ENCODE measurements at regions not wholly inside any gene's neighbourhood (a gene's known extent, or its start where the extent isn't known, plus 50 kb on each side); places are given as distances from the start of the nearest gene placed in this dataset.

DNA sequence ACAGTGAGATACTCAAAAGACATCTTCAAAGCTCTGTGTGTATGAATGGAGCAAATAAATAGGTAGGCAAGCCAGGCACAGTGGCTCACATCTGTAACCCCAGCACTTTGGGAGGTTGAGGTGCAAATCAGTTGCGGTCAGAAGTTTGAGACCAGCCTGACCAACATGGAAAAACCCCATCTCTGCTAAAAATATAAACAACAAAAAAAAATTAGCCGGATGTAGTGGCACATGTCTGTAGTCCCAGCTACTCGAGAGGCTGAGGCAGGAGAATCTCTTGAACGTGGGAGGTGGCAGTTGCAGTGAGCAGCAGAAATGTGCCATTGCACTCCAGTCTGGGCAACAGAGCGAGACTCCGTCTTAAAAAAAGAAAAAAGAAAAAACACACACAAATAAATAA lies 945.1 kb upstream of the PIK3C3 start:
- DNase-seq = no peak

DNA sequence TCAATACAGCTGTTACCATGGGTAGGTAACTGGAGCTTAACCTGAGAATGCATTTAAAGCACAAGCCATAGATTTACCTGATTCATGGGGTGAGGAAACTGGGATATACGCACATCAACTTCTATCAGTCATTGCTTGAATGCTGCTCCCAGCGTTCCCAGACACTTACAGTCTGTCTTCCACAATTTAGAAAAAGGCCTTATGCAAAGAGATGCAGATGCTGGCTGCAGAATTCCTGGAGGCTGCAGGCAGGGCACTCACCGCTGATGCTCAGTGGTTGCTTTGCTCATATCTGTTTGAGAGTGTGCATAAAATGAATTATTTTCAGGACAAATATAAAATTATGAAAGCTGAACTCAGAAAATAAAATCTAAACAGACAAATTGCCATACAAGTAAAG lies 950.7 kb upstream of the PIK3C3 start:
- DNase-seq = no peak

GRCh38 chr18:40995529-40995928 lies 959.5 kb upstream of the PIK3C3 start:
- no peak for DNase-seq

DNA sequence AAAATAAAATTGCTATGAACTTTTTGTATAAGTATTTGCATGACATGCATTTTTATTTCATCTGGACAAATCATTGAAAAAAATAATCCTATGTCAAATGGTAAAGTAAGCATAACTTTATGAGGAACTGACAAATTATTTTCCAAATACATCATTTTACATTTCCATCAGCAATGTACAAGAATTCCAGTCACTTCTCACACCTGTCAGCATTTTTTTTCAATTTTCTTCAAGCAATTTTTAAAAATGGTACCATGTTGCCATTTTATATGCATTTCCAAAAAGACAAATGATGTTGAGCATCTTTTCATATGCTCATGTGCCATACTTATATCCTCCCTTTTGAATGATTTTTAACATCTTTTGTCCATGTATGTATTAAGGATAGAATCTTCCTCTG lies 961.7 kb upstream of the PIK3C3 start:
- DNase-seq = no peak

DNA sequence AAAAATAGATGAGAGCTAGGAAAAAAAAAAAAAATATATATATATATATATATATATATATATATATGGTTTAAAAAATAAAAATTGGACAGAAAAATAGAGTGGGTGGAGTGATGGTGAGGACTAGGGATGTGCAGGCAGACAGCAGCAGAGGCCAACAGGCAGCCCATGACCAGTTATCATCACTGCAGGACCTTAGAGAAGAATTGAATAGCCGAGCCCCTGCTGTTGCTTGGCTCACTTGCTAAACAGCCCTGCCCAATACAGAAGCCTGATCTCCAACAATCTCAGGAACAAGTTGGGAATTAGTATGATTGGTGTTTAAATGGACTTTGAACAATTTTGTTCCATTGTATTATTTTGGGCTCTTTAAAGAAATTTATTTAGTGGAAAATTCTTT lies 967.5 kb upstream of the PIK3C3 start:
- DNase-seq = no peak

DNA sequence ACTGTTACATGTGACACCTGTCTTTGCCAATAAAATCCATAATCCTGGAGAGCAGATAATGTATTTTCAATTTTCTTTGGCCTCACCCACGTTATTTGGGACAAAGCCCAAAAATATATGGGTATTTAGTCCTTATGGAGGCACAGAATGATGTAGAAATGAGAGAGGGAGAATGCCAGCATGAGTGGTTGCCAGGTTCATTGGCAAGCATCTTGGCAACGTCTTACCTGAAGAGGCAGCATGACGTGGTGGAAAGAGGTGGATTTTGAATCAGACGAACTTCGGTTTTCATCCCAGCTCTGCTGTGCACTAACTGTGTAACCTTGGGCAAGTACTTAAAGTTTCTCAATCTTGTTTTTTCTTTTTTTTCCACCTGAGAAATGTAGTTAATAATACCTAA lies 969.6 kb upstream of the PIK3C3 start:
- DNase-seq = no peak

- DNase-seq = no peak
These were observed 970.2 kb upstream of the PIK3C3 start for GRCh38 chr18:40984856-40985255.

DNA sequence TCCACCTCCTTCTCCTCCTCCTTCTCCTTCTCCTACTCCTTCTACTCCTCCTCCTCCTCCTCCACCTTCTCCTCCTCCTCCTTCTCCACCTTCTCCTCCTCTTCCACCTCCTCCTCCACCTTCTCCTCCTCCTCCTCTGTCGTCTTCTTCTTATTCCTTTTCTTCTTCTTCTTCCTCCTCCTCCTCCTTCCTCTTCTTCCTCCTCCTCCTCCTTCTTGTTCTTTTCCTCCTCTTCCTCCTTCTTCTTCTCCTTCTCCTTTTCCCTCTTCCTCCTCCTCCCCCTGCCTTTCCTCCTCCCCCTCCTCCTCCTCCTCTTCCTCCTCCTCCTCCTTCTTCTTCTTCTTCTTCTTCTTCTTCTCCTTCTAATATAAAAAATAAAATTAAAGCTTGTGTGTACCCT lies 971.2 kb upstream of the PIK3C3 start:
- DNase-seq = no peak

- DNase-seq = no peak
These were observed 974.9 kb upstream of the PIK3C3 start for GRCh38 chr18:40980171-40980570.

DNA sequence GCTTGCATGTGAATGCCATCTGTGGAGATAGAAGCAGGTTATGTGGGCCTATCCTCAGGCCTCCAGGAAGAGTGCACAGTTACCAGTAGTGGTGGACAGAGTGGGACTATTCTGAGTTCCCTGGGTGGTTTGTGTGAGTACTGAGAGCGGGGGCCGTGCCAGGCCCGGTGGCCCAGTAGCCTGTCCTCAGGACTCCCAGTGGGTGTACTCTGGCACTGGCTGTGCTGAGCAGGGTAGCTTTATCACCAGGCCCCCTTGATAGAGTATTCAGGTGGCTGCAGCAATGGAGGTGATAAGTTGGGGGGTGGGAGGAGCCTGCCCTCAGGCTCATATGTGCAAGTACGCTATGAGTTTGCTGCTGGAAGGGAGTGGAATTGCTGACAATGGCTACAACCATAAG lies 979.0 kb upstream of the PIK3C3 start:
- DNase-seq = no peak

GRCh38 chr18:40974448-40974847 lies 980.6 kb upstream of the PIK3C3 start:
- no peak for DNase-seq

DNA sequence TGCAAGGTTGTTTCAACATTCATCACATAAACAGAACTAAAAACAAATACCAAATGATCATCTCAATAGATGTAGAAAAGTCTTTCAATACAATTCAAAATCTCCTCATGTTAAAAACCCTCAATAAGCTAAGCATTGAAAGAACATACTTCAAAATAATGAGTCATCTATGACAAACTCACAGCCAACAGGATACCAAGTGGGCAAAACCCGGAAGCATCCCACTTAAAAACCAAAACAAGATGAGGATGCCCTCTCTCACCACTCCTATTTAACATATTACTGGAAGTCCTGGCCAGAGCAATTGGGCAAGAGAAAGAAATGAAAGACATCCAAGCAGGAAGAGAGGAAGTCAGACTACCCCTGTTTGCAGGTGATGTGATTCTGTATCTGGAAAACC lies 992.2 kb upstream of the PIK3C3 start:
- DNase-seq = no peak

DNA sequence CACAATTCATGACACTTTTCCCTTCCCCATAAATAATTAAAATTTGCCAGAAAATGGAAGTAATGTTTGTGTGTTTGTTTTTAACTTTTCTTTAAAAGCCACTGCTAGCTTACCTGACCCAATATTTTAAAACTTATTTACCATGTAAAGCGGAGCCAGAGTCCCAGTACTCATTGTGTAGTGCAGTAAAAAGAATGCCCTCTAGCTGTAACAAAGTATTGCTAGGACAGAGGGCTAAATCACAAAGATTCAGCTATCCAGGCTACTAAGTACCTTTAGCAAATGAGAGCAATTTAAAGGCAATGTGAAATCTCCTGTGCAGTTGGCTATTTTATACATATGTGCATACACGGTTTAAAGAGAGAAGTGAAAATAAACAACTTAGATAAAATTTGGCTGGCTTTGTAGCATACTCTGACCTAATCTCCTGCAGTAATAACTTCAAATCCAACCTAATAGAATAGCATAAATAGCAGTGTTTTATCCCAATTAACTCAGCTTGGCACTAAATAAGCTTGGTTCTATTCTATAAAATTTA lies 997.4 kb upstream of the PIK3C3 start:
- DNase-seq = no peak

GRCh38 chr18:40956213-40956612 lies 998.8 kb upstream of the PIK3C3 start:
- DNase-seq = no peak

- no peak for DNase-seq
These were observed 999.7 kb upstream of the PIK3C3 start for GRCh38 chr18:40955351-40955750.

GRCh38 chr18:40949114-40949950 lies 1005.7 kb upstream of the PIK3C3 start:
- no peak for DNase-seq

DNA sequence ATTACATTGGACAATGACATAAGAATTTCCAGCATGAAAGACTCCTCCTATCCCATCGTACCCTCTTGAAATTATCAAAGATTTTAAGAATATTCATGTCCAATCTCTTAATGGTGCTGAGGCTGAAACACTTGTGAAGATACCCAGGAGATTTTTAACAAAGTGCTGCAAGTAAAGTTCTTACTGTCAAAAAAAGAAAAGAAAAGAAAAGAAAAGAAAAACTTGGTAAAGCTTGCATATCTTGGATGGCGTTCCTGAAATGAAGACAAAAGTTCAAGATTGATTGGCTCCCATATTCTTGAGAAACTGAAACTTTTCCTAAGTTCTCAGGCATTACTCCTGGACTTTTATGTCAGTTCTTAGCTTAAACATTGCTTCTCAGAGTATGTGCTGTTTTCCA lies 1010.5 kb upstream of the PIK3C3 start:
- DNase-seq = no peak

GRCh38 chr18:40939656-40940515 lies 1015.1 kb upstream of the PIK3C3 start:
- DNase-seq = no peak

DNA sequence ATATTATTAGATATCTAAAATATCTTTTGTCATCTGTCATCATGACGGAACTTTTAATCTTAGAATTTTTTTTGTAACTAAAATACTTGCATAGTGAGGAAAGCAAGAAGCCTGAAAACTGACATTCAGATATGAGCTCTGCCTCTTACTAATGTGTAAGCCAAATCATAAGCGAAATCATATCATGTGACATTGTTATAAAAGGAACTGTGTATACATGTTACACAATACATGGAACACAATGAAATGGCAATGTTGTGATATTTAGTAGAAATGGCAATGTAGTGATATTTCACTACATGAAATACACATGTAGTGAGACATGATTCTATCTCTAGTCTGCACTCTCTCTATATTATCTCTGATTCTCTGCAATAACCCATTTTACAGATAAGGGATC lies 1016.4 kb upstream of the PIK3C3 start:
- DNase-seq = no peak

- no peak for DNase-seq
These were observed 1017.6 kb upstream of the PIK3C3 start for GRCh38 chr18:40937386-40937785.

DNA sequence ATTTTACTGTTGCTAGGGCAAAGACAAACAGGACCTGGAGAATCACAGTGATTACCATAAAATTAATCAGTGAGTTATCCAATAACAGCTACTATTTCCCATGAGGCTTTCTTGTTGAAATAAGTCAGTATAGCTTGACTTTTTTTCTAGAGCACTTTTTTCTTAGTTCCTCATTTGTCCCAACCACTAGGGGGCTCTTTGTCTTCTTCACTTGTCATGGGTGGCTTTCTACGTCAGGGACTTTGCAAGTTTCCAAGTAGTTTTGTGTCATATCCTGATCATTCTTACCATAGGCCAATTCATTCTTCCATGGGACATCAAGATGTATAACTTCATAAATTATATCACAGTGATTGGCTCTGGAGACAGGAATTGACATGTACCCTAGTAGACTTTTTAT lies 1019.6 kb upstream of the PIK3C3 start:
- DNase-seq = no peak

DNA sequence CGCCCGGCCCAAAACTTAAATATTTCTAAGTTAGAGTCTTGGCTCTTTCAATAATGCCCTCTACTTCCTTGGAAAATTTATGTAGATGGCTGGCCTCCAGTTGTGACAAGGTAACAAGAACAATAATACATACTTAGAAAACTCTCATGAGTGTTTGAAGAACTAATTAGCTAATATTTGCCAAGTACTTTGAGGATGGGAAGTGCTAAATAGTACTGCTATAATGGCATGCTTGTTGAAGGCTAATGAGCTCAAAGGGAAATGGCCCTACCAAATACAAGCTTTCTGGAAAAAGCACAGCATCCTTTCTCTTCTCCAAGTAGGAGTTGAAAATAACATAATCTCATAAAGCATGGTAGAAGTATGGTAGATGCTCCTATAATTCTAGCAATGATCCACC lies 1022.2 kb upstream of the PIK3C3 start:
- DNase-seq = no peak

DNA sequence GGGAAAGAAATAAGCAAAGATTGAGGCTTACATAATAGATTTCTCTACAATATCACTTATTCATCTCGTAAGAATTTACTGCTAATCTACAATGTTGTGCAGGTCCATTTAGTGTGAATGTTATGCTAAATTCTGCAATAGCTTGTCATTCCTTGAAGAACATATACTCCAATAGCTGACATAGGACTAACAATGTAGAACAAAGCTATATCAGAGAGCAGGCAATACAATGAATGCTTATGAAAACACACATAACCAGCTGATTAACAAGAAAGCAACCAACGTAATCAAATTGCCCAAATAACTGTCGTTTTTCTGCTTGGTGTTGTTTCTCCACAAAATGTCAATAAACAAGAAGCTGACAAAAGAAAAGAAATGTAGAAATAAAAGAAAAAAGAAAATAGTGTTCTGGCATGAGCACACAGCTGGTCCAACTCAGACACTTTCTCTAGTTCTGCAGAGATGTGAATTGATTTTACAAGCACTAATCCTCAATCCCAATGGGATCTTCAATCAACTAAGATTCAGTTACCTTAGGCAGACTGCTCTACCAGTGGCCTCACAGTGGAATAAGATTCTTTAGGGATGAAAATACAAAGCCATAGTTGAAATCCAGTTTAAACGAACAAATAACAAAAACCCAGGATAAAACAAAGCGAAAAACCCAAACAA lies 1024.7 kb upstream of the PIK3C3 start:
- DNase-seq = no peak
